RWPE2 (cell line): ENCODE measurements at regions not wholly inside any gene's neighbourhood (a gene's known extent, or its start where the extent isn't known, plus 50 kb on each side); places are given as distances from the start of the nearest gene placed in this dataset.

Experiments
- ATAC-seq: fragments of 200-7000 bp; cut with Tn5 transposase; 3 replicates; pipeline ENCODE4 v1.9.1; 2021; ENCODE audit warnings: low read depth
- DNase-seq: peaks from one replicate; pipeline ENCODE4 v3.0.0-alpha.2; 2020; ENCODE audit warnings: low spot score
- H3K27ac ChIP-seq: fragments of 450-650 bp; 2 replicates; pipeline ENCODE4 v1.5.1; 2017; ENCODE audit warnings: mild to moderate bottlenecking; ENCODE audit not compliant: poor library complexity, severe bottlenecking
- H3K27me3 ChIP-seq: fragments of 250-450 bp; sonication (Bioruptor Pico); 2 replicates; pipeline ENCODE4 v1.5.1; 2021; ENCODE audit warnings: mild to moderate bottlenecking, moderate library complexity; ENCODE audit not compliant: insufficient read depth, poor library complexity, severe bottlenecking
- H3K36me3 ChIP-seq: fragments of 250-450 bp; sonication (Bioruptor Pico); 2 replicates; pipeline ENCODE4 v1.5.1; 2020; ENCODE audit warnings: low read depth, mild to moderate bottlenecking, moderate library complexity
- H3K4me1 ChIP-seq: fragments of 250-450 bp; sonication (Bioruptor Pico); 2 replicates; pipeline ENCODE4 v1.5.1; 2021; ENCODE audit warnings: mild to moderate bottlenecking, moderate library complexity; ENCODE audit not compliant: insufficient read depth, poor library complexity, severe bottlenecking
- H3K4me3 ChIP-seq: fragments of 250-450 bp; sonication (Bioruptor Pico); 2 replicates; pipeline ENCODE4 v1.5.1; 2021; ENCODE audit warnings: mild to moderate bottlenecking, moderate library complexity; ENCODE audit not compliant: severe bottlenecking
- H3K9me3 ChIP-seq: fragments of 250-450 bp; sonication (Bioruptor Pico); 2 replicates; pipeline ENCODE4 v1.5.1; 2021; ENCODE audit warnings: mild to moderate bottlenecking, moderate library complexity; ENCODE audit not compliant: severe bottlenecking
- TF ChIP-seq, protein P1 (sequence below): fragments of 450-650 bp; IDR thresholded peaks from one replicate; pipeline ENCODE4 v1.5.1; 2017; ENCODE audit warnings: mild to moderate bottlenecking, moderate library complexity; ENCODE audit not compliant: poor library complexity, severe bottlenecking

DNA sequence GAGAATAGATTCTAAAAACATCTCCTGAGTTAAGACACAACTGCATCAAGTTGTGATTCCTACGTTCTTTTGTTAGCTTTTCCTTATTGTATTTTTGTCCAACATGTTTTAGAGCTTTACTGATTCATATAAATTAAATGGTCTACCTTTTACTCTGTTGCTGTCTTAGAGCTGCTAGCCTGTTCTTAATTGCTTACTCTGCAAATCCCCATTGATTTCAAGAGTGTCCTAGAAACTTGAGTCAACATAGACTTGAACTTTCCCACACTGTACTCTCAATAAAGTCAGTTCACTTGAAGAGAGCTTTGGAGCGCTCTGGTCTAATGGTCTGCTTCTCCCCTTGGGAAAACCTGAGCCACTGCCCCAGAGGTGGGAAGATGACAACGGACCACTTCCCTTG lies 343.9 kb downstream of the CCER1 start:
- no peak overlapping the region for H3K4me3 ChIP-seq
- TF ChIP-seq, protein P1, sequence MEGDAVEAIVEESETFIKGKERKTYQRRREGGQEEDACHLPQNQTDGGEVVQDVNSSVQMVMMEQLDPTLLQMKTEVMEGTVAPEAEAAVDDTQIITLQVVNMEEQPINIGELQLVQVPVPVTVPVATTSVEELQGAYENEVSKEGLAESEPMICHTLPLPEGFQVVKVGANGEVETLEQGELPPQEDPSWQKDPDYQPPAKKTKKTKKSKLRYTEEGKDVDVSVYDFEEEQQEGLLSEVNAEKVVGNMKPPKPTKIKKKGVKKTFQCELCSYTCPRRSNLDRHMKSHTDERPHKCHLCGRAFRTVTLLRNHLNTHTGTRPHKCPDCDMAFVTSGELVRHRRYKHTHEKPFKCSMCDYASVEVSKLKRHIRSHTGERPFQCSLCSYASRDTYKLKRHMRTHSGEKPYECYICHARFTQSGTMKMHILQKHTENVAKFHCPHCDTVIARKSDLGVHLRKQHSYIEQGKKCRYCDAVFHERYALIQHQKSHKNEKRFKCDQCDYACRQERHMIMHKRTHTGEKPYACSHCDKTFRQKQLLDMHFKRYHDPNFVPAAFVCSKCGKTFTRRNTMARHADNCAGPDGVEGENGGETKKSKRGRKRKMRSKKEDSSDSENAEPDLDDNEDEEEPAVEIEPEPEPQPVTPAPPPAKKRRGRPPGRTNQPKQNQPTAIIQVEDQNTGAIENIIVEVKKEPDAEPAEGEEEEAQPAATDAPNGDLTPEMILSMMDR, result no peak

DNA sequence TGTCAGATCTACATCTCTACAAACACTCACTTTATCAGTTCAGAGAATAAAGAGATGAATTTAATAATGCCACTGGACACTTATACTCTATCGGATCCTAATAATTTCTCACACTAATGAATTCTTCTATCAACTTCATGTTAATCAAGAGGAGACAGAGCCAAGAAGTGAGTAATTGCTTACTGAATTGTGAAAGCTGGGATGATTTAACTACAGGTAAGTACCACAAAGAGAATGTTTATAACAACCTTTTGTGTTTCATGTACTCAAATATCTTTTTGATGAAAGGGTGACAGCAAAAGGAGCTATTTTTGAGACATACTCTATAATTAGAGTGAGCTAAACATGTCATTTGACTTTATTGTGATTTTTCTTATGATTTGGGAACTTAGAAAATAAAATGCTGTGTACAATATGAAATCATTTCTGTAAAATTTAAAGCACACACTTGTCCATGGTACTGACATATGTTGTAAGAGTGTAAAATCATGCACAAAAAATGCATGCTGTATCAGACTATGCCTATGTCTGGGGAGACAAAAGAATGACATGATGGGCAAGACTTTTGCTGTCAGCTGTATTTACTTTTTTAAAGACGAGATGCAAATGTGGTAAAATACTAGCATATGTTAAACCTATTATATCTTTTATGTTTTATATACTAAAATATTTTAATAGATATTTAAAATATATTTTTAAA lies 361.2 kb downstream of the CCER1 start:
- TF ChIP-seq, protein P1, result no peak
- no peaks in the 10 kb centered on the region for H3K9me3 ChIP-seq
- H3K27me3 ChIP-seq, result no peaks in the 10 kb centered on the region
- DNase-seq (no peak), ATAC-seq (no peak)
- no peak overlapping the region for H3K27ac ChIP-seq
- H3K4me1 ChIP-seq, result no peaks in the 10 kb centered on the region
- no peaks in the 10 kb centered on the region for H3K36me3 ChIP-seq
- no peak overlapping the region for H3K4me3 ChIP-seq

More for the DNA sequence above, 343.9 kb downstream of the CCER1 start:
- Histone ChIP-seq H3K27me3 (no peaks in the 10 kb centered on the region), H3K36me3 (no peaks in the 10 kb centered on the region), H3K27ac (no peak overlapping the region), H3K9me3 (no peaks in the 10 kb centered on the region), H3K4me1 (no peaks in the 10 kb centered on the region)
- ATAC-seq (no peak), DNase-seq (no peak)

DNA sequence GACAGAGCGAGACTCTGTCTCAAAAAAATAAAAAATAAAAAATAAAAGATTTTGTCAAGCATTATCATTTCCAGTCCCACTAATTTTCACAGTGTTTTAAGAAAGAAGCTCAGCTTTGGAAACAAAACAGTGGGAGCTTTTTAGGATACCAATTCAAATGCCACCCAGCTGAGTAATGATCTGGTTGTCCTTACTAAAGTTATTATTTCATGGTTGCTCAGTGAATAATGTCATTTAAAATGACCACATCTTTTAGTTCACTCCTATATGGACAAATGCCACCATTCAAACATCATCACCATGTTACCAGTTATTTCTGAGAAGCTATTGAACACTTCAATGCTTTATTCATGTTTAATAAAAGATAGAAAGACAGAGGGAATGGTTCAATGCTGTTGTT lies 365.0 kb downstream of the CCER1 start:
- no peaks in the 10 kb centered on the region for H3K27me3 ChIP-seq
- DNase-seq (no peak), ATAC-seq (no peak)
- no peaks in the 10 kb centered on the region for H3K36me3 ChIP-seq
- H3K27ac ChIP-seq, result no peak overlapping the region
- H3K9me3 ChIP-seq, result no peaks in the 10 kb centered on the region
- TF ChIP-seq, protein P1, result no peak
- H3K4me3 ChIP-seq, result no peak overlapping the region
- no peaks in the 10 kb centered on the region for H3K4me1 ChIP-seq

DNA sequence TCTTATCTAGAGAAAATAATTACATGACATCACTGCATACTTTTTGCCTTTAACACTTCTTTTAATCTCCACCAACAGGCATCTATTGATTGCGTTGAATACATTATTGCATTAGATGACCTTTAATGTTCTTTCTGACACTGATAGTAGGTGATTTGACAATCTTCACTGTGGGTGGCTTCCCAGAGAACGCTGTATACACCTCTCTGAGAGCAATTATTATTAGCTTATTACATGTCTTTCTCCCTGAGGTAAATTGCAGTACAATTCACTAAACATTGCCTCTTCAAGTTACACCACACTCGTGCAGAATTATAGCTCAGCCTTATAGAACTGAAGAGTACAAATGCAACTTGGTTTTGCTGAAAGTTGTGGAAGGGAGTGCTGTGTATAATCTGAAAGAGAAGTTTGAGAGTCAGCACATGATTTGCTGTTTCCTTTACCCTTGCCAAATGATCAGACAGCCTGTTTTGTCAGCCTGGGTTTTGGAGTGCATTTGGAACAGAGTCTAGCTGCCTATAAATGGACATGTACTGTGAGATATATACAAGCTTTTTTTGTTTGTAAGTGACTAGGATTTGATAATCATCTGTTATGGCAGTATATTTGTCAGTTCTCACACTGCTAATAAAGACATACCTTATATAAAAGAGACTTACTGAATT lies 369.2 kb downstream of the CCER1 start:
- no peaks in the 10 kb centered on the region for H3K36me3 ChIP-seq
- ATAC-seq, result no peak
- H3K4me3 ChIP-seq, result no peak overlapping the region
- no peaks in the 10 kb centered on the region for H3K4me1 ChIP-seq
- H3K27ac ChIP-seq, result no peak overlapping the region
- H3K27me3 ChIP-seq, result no peaks in the 10 kb centered on the region
- DNase-seq, result no peak
- H3K9me3 ChIP-seq, result no peaks in the 10 kb centered on the region
- TF ChIP-seq, protein P1, result no peak

DNA sequence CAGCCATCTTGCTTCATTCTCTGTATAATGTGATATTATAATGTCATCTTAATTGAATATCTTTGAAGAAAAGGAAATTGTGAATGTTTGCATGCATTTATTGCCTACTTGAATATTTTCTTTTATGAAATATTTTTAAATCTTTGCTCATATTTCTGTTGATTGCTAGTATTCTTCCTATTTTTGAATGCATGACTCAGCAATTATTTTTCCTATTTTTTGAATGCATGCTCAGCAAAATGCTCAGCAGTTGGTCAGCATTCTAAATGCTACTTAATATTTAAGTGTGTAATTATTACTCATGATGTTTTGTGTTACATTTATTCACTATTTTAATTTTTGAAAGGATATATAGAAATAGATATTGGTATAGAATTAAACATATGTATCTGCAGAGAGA lies 378.3 kb downstream of the CCER1 start:
- Histone ChIP-seq H3K27ac (no peak overlapping the region), H3K27me3 (no peaks in the 10 kb centered on the region), H3K4me3 (no peak overlapping the region), H3K36me3 (no peaks in the 10 kb centered on the region), H3K4me1 (peaks cover 8% of the 10 kb centered on the region), H3K9me3 (no peaks in the 10 kb centered on the region)
- ATAC-seq (no peak), DNase-seq (no peak)
- TF ChIP-seq, protein P1, result no peak
